GM23248 (cell line): ENCODE measurements at regions not wholly inside any gene's neighbourhood (a gene's known extent, or its start where the extent isn't known, plus 50 kb on each side); places are given as distances from the start of the nearest gene placed in this dataset.

Source experiments
- DNase-seq: peaks from one replicate; pipeline ENCODE4 v3.0.0-alpha.2; 2015
- H2AFZ ChIP-seq: fragments of 200-600 bp; sonication (generic); 2 replicates; pipeline ENCODE4 v1.6.1; 2016; ENCODE audit warnings: antibody characterized with exemption
- H3F3A ChIP-seq: fragments of 200-600 bp; sonication (generic); 2 replicates; pipeline ENCODE4 v1.6.1; 2016; ENCODE audit warnings: mild to moderate bottlenecking, antibody characterized with exemption, mixed run types; ENCODE audit not compliant: insufficient read depth
- H3K27ac ChIP-seq: fragments of 200-600 bp; sonication (generic); 2 replicates; pipeline ENCODE4 v1.5.1; 2016; ENCODE audit warnings: mild to moderate bottlenecking
- H3K27me3 ChIP-seq: fragments of 200-600 bp; sonication (generic); replicated peaks from 2 replicates; pipeline ENCODE4 v1.6.1; 2016; ENCODE audit warnings: mild to moderate bottlenecking; ENCODE audit not compliant: insufficient read depth
- H3K36me3 ChIP-seq: fragments of 200-600 bp; sonication (generic); 2 replicates; pipeline ENCODE4 v1.6.1; 2016; ENCODE audit warnings: low read depth, mild to moderate bottlenecking
- H3K4me1 ChIP-seq: fragments of 200-600 bp; sonication (generic); 2 replicates; pipeline ENCODE4 v1.6.1; 2016; ENCODE audit warnings: mild to moderate bottlenecking; ENCODE audit not compliant: insufficient read depth
- H3K4me2 ChIP-seq: fragments of 200-600 bp; sonication (generic); one replicate; pipeline ENCODE4 v1.6.1; 2016; ENCODE audit warnings: mild to moderate bottlenecking; ENCODE audit not compliant: unreplicated experiment
- H3K4me3 ChIP-seq: fragments of 200-600 bp; sonication (generic); 2 replicates; pipeline ENCODE4 v1.5.1; 2016; ENCODE audit warnings: mild to moderate bottlenecking
- H3K79me2 ChIP-seq: fragments of 200-600 bp; sonication (generic); 2 replicates; pipeline ENCODE4 v1.6.1; 2016; ENCODE audit warnings: mild to moderate bottlenecking; ENCODE audit not compliant: insufficient read depth
- H3K9ac ChIP-seq: fragments of 200-600 bp; sonication (generic); 2 replicates; pipeline ENCODE4 v1.6.1; 2016; ENCODE audit warnings: mild to moderate bottlenecking
- H3K9me2 ChIP-seq: fragments of 200-600 bp; sonication (generic); 2 replicates; pipeline ENCODE4 v1.6.1; 2016; ENCODE audit warnings: mixed run types, mild to moderate bottlenecking, moderate library complexity; ENCODE audit not compliant: insufficient read depth
- H3K9me3 ChIP-seq: fragments of 200-600 bp; sonication (generic); one replicate; pipeline ENCODE4 v1.6.1; 2017; ENCODE audit warnings: low read depth
- H4K20me1 ChIP-seq: fragments of 200-600 bp; sonication (generic); 2 replicates; pipeline ENCODE4 v1.6.0; 2016; ENCODE audit not compliant: insufficient read depth
- EZH2 ChIP-seq: fragments of 200-600 bp; sonication (generic); IDR thresholded peaks from 2 replicates; pipeline ENCODE4 v1.6.1; 2018; ENCODE audit warnings: antibody characterized with exemption, mild to moderate bottlenecking; ENCODE audit not compliant: insufficient read depth, poor library complexity, severe bottlenecking
- EZH2phosphoT487 ChIP-seq: fragments of 200-600 bp; sonication (generic); IDR thresholded peaks from 2 replicates; pipeline ENCODE4 v1.6.1; 2018; ENCODE audit warnings: antibody characterized with exemption, moderate library complexity, mild to moderate bottlenecking, low read depth; ENCODE audit not compliant: insufficient read depth
- WGBS, 2 experiments: methylation state at CpG; one replicate each; pipeline ENCODE4 v1.1.6; 2015 to 2017; ENCODE audit warnings: low lambda C conversion rate in 2 of 2, low coverage in 1 of 2; ENCODE audit errors: missing lambda C conversion rate in 2 of 2; 5-methylcytosine and 5-hydroxymethylcytosine counted together
- in situ Hi-C: fragments of 300-500 bp; cut with MboI; formaldehyde crosslinking; loops from 2 replicates; pipeline ENCODE4 v1.15.0; 2020

DNA sequence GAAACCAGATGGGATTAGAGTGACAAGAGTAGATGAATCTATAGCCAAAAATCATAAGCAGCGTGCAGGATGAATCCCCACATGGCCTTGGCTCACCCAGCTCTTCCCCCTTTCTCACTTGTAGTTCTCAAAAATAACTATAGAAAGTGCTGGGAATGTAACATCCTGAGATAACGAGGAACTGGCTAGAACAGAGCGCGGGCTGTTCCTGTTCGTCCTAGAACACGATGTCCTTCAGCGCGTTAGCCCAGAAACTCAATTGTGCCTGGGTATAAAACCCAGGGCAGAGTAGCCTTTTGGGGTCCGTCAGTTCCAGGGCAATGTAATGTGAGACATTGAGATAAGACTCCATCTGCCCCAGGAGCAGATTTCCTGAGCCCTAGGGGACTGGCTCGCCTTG, 326.2 kb downstream of the TSHZ3 start:
- TF ChIP-seq EZH2phosphoT487 (no peak), EZH2 (no peak)
- DNase-seq = no peak
- H3K4me1 ChIP-seq = no peaks in the 10 kb centered on the region

DNA sequence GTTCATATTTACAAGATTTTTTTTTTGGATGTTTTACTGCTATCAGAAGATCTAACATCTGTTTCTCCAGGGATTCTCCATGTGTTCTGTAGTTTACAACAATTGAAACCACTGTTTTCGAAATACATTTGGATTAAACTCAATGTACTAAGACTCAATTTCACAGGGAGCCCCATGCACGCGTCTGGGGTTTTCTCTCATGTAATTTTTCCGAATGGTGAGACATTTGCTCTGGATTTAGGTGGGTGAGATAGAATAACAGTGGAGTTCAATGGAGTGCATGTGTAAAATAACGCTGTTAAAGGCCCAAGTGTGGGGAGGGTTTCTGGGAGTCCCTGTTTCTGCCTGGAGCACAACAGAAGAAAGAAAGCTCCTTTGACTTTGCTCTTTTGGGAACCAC, 330.3 kb downstream of the TSHZ3 start:
- H3F3A ChIP-seq = no peaks in the 10 kb centered on the region
- no peaks in the 10 kb centered on the region for H3K9me2 ChIP-seq
- DNase-seq = no peak
- H3K9ac ChIP-seq = no peak overlapping the region
- 20 to 21% methylated on average over 5 of the region's 5 CpGs for WGBS, 2 experiments
- no peak for TF ChIP-seq EZH2
- TF ChIP-seq EZH2phosphoT487 = no peak
- H4K20me1 ChIP-seq = no peaks in the 10 kb centered on the region
- H2AFZ ChIP-seq = no peak overlapping the region
- no peaks in the 10 kb centered on the region for H3K36me3 ChIP-seq
- H3K27me3 ChIP-seq = peaks cover 34% of the 10 kb centered on the region
- no peaks in the 10 kb centered on the region for H3K79me2 ChIP-seq
- no peak overlapping the region for H3K27ac ChIP-seq
- in situ Hi-C loops = no loop called here
- H3K4me3 ChIP-seq = no peak overlapping the region
- no peak overlapping the region for H3K4me2 ChIP-seq
- no peaks in the 10 kb centered on the region for H3K9me3 ChIP-seq
- no peaks in the 10 kb centered on the region for H3K4me1 ChIP-seq

More for the DNA sequence above, 326.2 kb downstream of the TSHZ3 start:
- H4K20me1 ChIP-seq = no peaks in the 10 kb centered on the region
- H3K79me2 ChIP-seq = no peaks in the 10 kb centered on the region
- no peaks in the 10 kb centered on the region for H3K9me3 ChIP-seq
- no peak overlapping the region for H3K9ac ChIP-seq
- peaks cover 52% of the 10 kb centered on the region for H3K27me3 ChIP-seq
- H3K27ac ChIP-seq = no peak overlapping the region
- no peak overlapping the region for H3K4me2 ChIP-seq
- in situ Hi-C loops = no loop called here
- H3K9me2 ChIP-seq = no peaks in the 10 kb centered on the region
- H3K36me3 ChIP-seq = no peaks in the 10 kb centered on the region
- 11 to 20% methylated on average over 10 of the region's 10 CpGs for WGBS, 2 experiments
- no peaks in the 10 kb centered on the region for H3F3A ChIP-seq
- no peak overlapping the region for H3K4me3 ChIP-seq
- H2AFZ ChIP-seq = no peak overlapping the region

DNA sequence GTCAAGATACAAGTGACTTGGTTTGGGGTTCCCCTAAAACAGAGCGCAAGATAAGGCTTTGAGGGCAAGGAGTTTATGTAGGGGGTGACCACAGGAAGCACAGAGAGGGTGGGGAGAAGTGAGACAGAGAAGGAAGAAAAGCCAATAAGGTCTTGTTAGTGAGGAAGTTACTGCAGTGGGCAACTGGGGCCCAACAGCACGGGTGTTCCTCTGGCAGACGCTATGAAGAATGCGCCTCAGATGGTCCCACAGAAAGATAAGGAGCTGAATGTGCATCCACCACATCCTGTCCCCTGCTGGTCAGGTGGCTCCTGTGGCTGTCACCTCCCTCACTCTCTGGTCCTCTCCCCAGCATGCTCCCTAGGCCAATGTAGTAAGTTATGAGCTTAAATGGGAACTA, 333.5 kb downstream of the TSHZ3 start:
- no peak for DNase-seq
- Histone ChIP-seq H2AFZ (no peak overlapping the region), H3K36me3 (no peaks in the 10 kb centered on the region), H3K4me1 (no peaks in the 10 kb centered on the region), H3K27ac (no peak overlapping the region), H3K27me3 (peaks cover 11% of the 10 kb centered on the region; the same call in 1 of the 2 replicates), H3K4me3 (no peak overlapping the region), H3F3A (no peaks in the 10 kb centered on the region), H3K9me3 (no peaks in the 10 kb centered on the region), H3K79me2 (no peaks in the 10 kb centered on the region), H3K9ac (no peak overlapping the region), H3K4me2 (no peak overlapping the region), H3K9me2 (no peaks in the 10 kb centered on the region), H4K20me1 (no peaks in the 10 kb centered on the region)
- in situ Hi-C loops = no loop called here
- WGBS, 2 experiments = 83 to 88% methylated on average over 4 of the region's 4 CpGs
- no peak for TF ChIP-seq EZH2

DNA sequence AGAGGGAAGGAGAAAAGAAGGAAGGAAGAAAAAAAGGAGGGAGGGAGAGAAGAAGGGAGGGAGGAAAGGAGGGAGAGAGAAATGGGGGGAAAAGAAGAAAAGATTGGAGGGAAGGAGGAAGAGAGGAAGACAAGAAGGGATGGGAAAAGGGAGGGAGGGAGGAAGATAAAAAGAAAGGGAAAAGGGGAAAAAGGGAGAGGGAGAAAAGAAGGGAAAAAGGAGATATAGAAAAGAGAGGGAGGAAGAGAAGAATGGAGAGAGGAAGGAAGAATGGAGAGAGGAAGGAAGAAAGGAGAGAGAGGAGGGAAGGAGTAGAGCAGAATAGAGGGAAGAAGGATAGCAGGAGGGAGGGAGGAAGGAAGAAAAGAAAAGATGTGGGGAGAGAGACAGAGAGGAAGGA, 334.6 kb downstream of the TSHZ3 start:
- Histone ChIP-seq H3K79me2 (no peaks in the 10 kb centered on the region), H3K27ac (no peak overlapping the region), H3K4me2 (no peak overlapping the region), H4K20me1 (no peaks in the 10 kb centered on the region), H3K4me1 (no peaks in the 10 kb centered on the region), H2AFZ (no peak overlapping the region), H3K9me3 (no peaks in the 10 kb centered on the region), H3K9ac (no peak overlapping the region), H3K4me3 (no peak overlapping the region), H3K9me2 (no peaks in the 10 kb centered on the region), H3K27me3 (peaks cover 11% of the 10 kb centered on the region; the same call in 1 of the 2 replicates), H3F3A (no peaks in the 10 kb centered on the region), H3K36me3 (no peaks in the 10 kb centered on the region)
- no peak for DNase-seq
- in situ Hi-C loops = no loop called here
- TF ChIP-seq EZH2 (no peak), EZH2phosphoT487 (no peak)

DNA sequence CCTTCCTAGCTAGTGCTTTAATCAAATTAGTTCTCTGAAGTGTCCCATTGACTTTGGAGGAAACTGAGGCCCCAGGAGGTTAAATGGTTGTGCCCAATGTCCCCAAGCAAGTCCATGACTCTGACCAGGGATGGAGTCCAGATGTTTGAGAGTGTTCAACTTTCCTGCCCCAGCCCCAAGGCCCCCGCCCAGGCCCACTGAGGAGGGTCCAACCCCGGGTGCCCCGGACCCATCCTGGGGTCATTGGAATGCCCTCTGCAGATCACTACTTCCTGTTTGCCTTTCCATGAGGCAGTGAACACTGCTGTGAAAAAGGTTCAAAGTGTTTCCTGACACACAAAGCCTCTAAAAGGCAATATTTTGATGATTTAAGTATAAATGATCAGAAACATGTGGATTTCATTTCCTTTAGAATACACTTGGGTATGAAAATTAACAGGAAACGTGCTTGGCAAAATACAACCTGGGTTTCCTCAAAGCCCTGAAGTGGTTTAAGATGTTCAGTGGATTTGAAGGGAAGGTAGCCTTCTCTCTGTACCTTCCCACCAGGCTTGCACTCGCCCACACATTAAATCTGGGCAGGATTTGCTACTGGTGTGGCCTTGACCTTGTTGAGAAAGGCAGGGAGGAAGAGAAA, 335.7 kb downstream of the TSHZ3 start:
- H2AFZ ChIP-seq = no peak overlapping the region
- no peak for DNase-seq
- H3K27ac ChIP-seq = no peak overlapping the region
- no peak overlapping the region for H3K4me3 ChIP-seq
- WGBS, 2 experiments = 22% methylated on average over 5 of the region's 5 CpGs
- H3K79me2 ChIP-seq = no peaks in the 10 kb centered on the region
- TF ChIP-seq EZH2 (no peak), EZH2phosphoT487 (no peak)
- in situ Hi-C loops = no loop called here
- H3K9me3 ChIP-seq = no peaks in the 10 kb centered on the region
- no peak overlapping the region for H3K4me2 ChIP-seq
- peaks cover 6% of the 10 kb centered on the region; the same call in 1 of the 2 replicates for H3K27me3 ChIP-seq
- no peak overlapping the region for H3K9ac ChIP-seq
- H4K20me1 ChIP-seq = no peaks in the 10 kb centered on the region
- no peaks in the 10 kb centered on the region for H3K36me3 ChIP-seq
- no peaks in the 10 kb centered on the region for H3K4me1 ChIP-seq
- no peaks in the 10 kb centered on the region for H3F3A ChIP-seq
- no peaks in the 10 kb centered on the region for H3K9me2 ChIP-seq
